ENCODE measurements at regions not wholly inside any gene's neighbourhood (a gene's known extent, or its start where the extent isn't known, plus 50 kb on each side); places are given as distances from the start of the nearest gene placed in this dataset.

GRCh38 chrX:4588466-4588865 is 875.0 kb upstream of the PRKX start:
- Histone ChIP-seq H3K4me2 (ENCODE audit: low read length) (no peak overlapping the region), H3K27me3 (ENCODE audit: low read depth, low read length) (no peaks in the 10 kb centered on the region), H3K9ac (ENCODE audit: low read length) (no peak overlapping the region), H3K4me1 (ENCODE audit: low read length) (no peaks in the 10 kb centered on the region), H3K4me3 (ENCODE audit: low read length) (no peak overlapping the region), H3K36me3 (replicated peaks; ENCODE audit: low read depth, low read length) (no peaks in the 10 kb centered on the region), H3K79me2 (ENCODE audit: low read length) (no peaks in the 10 kb centered on the region), H2AFZ (ENCODE audit: low read depth, low read length) (no peak overlapping the region), H3K9me3 (ENCODE audit: insufficient read depth, low read length) (no peaks in the 10 kb centered on the region), H4K20me1 (ENCODE audit: insufficient read depth, low read length) (no peaks in the 10 kb centered on the region), H3K27ac (ENCODE audit: low read length) (no peak overlapping the region)
- TF ChIP-seq EZH2phosphoT487 (IDR thresholded peaks at IDR 0.05; ENCODE audit: low read depth) (no peak), CTCF (IDR thresholded peaks at IDR 0.05; ENCODE audit: low read depth, low read length) (no peak)

GRCh38 chrX:4588056-4588455 is 874.6 kb upstream of the PRKX start:
- H3K27ac ChIP-seq (ENCODE audit: low read length) = no peak overlapping the region
- TF ChIP-seq EZH2phosphoT487 (IDR thresholded peaks at IDR 0.05; ENCODE audit: low read depth) (no peak), CTCF (IDR thresholded peaks at IDR 0.05; ENCODE audit: low read depth, low read length) (no peak)
- no peak overlapping the region for H2AFZ ChIP-seq (ENCODE audit: low read depth, low read length)

GRCh38 chrX:4579999-4580398 is 866.5 kb upstream of the PRKX start:
- Histone ChIP-seq H3K27ac (ENCODE audit: low read length) (no peak overlapping the region), H3K27me3 (ENCODE audit: low read depth, low read length) (no peaks in the 10 kb centered on the region), H3K9me3 (ENCODE audit: insufficient read depth, low read length) (no peaks in the 10 kb centered on the region), H3K79me2 (ENCODE audit: low read length) (no peaks in the 10 kb centered on the region), H3K9ac (ENCODE audit: low read length) (no peak overlapping the region), H2AFZ (ENCODE audit: low read depth, low read length) (no peak overlapping the region), H3K4me3 (ENCODE audit: low read length) (no peak overlapping the region), H3K4me1 (ENCODE audit: low read length) (no peaks in the 10 kb centered on the region), H3K36me3 (replicated peaks; ENCODE audit: low read depth, low read length) (no peaks in the 10 kb centered on the region), H4K20me1 (ENCODE audit: insufficient read depth, low read length) (no peaks in the 10 kb centered on the region), H3K4me2 (ENCODE audit: low read length) (no peak overlapping the region)
- TF ChIP-seq EZH2phosphoT487 (IDR thresholded peaks at IDR 0.05; ENCODE audit: low read depth) (no peak), CTCF (IDR thresholded peaks at IDR 0.05; ENCODE audit: low read depth, low read length) (no peak)

More at GRCh38 chrX:4588056-4588455, 874.6 kb upstream of the PRKX start:
- H3K36me3 ChIP-seq (replicated peaks; ENCODE audit: low read depth, low read length) = no peaks in the 10 kb centered on the region
- H4K20me1 ChIP-seq (ENCODE audit: insufficient read depth, low read length) = no peaks in the 10 kb centered on the region
- no peaks in the 10 kb centered on the region for H3K4me1 ChIP-seq (ENCODE audit: low read length)
- H3K9ac ChIP-seq (ENCODE audit: low read length) = no peak overlapping the region
- H3K79me2 ChIP-seq (ENCODE audit: low read length) = no peaks in the 10 kb centered on the region
- no peaks in the 10 kb centered on the region for H3K27me3 ChIP-seq (ENCODE audit: low read depth, low read length)
- H3K4me2 ChIP-seq (ENCODE audit: low read length) = no peak overlapping the region
- no peak overlapping the region for H3K4me3 ChIP-seq (ENCODE audit: low read length)
- H3K9me3 ChIP-seq (ENCODE audit: insufficient read depth, low read length) = no peaks in the 10 kb centered on the region

- Histone ChIP-seq H3K4me3 (ENCODE audit: low read length) (no peak overlapping the region), H3K4me1 (ENCODE audit: low read length) (no peaks in the 10 kb centered on the region), H3K4me2 (ENCODE audit: low read length) (no peak overlapping the region), H3K27ac (ENCODE audit: low read length) (no peak overlapping the region), H4K20me1 (ENCODE audit: insufficient read depth, low read length) (no peaks in the 10 kb centered on the region), H3K9ac (ENCODE audit: low read length) (no peak overlapping the region), H3K9me3 (ENCODE audit: insufficient read depth, low read length) (no peaks in the 10 kb centered on the region), H3K27me3 (ENCODE audit: low read depth, low read length) (no peaks in the 10 kb centered on the region), H3K36me3 (replicated peaks; ENCODE audit: low read depth, low read length) (no peaks in the 10 kb centered on the region), H2AFZ (ENCODE audit: low read depth, low read length) (no peak overlapping the region), H3K79me2 (ENCODE audit: low read length) (no peaks in the 10 kb centered on the region)
- TF ChIP-seq EZH2phosphoT487 (IDR thresholded peaks at IDR 0.05; ENCODE audit: low read depth) (no peak), CTCF (IDR thresholded peaks at IDR 0.05; ENCODE audit: low read depth, low read length) (no peak)
Observed at GRCh38 chrX:4579480-4579879, 866.0 kb upstream of the PRKX start.

Measured in OCI-LY3 (cell line).